C4-2B (cell line): ENCODE measurements at regions not wholly inside any gene's neighbourhood (a gene's known extent, or its start where the extent isn't known, plus 50 kb on each side); places are given as distances from the start of the nearest gene placed in this dataset.

ENCODE experiments used
- CTCF ChIP-seq: fragments of 450-650 bp; conservative IDR thresholded peaks from 2 replicates; pipeline ENCODE4 v1.5.1; 2017; ENCODE audit warnings: mild to moderate bottlenecking
- ZFX ChIP-seq: fragments of 450-650 bp; IDR thresholded peaks from 2 replicates; pipeline ENCODE4 v1.6.1; 2017

GRCh38 chr7:114859477-114859876, 62.4 kb upstream of the MDFIC start:
- TF ChIP-seq CTCF (no peak), ZFX (no peak)
